MM.1S (cell line): ENCODE measurements at regions not wholly inside any gene's neighbourhood (a gene's known extent, or its start where the extent isn't known, plus 50 kb on each side); places are given as distances from the start of the nearest gene placed in this dataset.

ENCODE experiments used
- DNase-seq: peaks from one replicate; pipeline ENCODE4 v3.0.0-alpha.2; 2015
- H2AFZ ChIP-seq: fragments of 300-600 bp; sonication (generic); 2 replicates; pipeline ENCODE4 v1.6.0; 2016; ENCODE audit warnings: antibody characterized with exemption, low read length
- H3F3A ChIP-seq: fragments of 300-600 bp; sonication (generic); 2 replicates; pipeline ENCODE4 v1.6.1; 2016; ENCODE audit warnings: mild to moderate bottlenecking, antibody characterized with exemption, low read length, moderate library complexity, mixed read lengths; ENCODE audit not compliant: insufficient read depth
- H3K27ac ChIP-seq: fragments of 300-600 bp; sonication (generic); 2 replicates; pipeline ENCODE4 v1.5.1; 2016; ENCODE audit warnings: mild to moderate bottlenecking, low read length
- H3K27me3 ChIP-seq: fragments of 300-600 bp; sonication (generic); replicated peaks from 2 replicates; pipeline ENCODE4 v1.6.0; 2016; ENCODE audit warnings: low read length; ENCODE audit not compliant: insufficient read depth
- H3K36me3 ChIP-seq: fragments of 300-600 bp; sonication (generic); replicated peaks from 2 replicates; pipeline ENCODE4 v1.6.1; 2016; ENCODE audit warnings: mild to moderate bottlenecking, low read length, mixed read lengths; ENCODE audit not compliant: insufficient read depth
- H3K4me1 ChIP-seq: fragments of 300-600 bp; sonication (generic); 2 replicates; pipeline ENCODE4 v1.6.1; 2016; ENCODE audit warnings: low read length, mixed read lengths
- H3K4me2 ChIP-seq: fragments of 300-600 bp; sonication (generic); 2 replicates; pipeline ENCODE4 v1.6.0; 2016; ENCODE audit warnings: low read depth, low read length
- H3K4me3 ChIP-seq: fragments of 300-600 bp; sonication (generic); 2 replicates; pipeline ENCODE4 v1.5.1; 2016; ENCODE audit warnings: low read length, mixed read lengths
- H3K79me2 ChIP-seq: fragments of 300-600 bp; sonication (generic); 2 replicates; pipeline ENCODE4 v1.6.1; 2016; ENCODE audit warnings: mixed run types, low read length, mixed read lengths
- H3K9ac ChIP-seq: fragments of 300-600 bp; sonication (generic); 2 replicates; pipeline ENCODE4 v1.6.1; 2016; ENCODE audit warnings: low read length, mixed read lengths
- H3K9me2 ChIP-seq: fragments of 300-600 bp; sonication (generic); replicated peaks from 2 replicates; pipeline ENCODE4 v1.6.1; 2016; ENCODE audit warnings: mild to moderate bottlenecking, low read length, mixed read lengths; ENCODE audit not compliant: insufficient read depth
- H3K9me3 ChIP-seq: fragments of 300-600 bp; sonication (generic); replicated peaks from 2 replicates; pipeline ENCODE4 v1.6.1; 2016; ENCODE audit warnings: mild to moderate bottlenecking, low read length, mixed read lengths; ENCODE audit not compliant: insufficient read depth
- H4K20me1 ChIP-seq: fragments of 300-600 bp; sonication (generic); 2 replicates; pipeline ENCODE4 v1.6.1; 2016; ENCODE audit warnings: mild to moderate bottlenecking, low read length, moderate library complexity, mixed read lengths; ENCODE audit not compliant: insufficient read depth
- EZH2 ChIP-seq: fragments of 300-600 bp; sonication (generic); optimal IDR thresholded peaks from 2 replicates; pipeline ENCODE3; 2017; ENCODE audit warnings: low read depth, mild to moderate bottlenecking, antibody characterized with exemption, low read length, mixed read lengths
- EZH2phosphoT487 ChIP-seq: fragments of 300-600 bp; sonication (generic); IDR thresholded peaks from 2 replicates; pipeline ENCODE4 v1.6.1; 2018; ENCODE audit warnings: antibody characterized with exemption, low read length
- TF ChIP-seq, protein P1 (sequence below): fragments of 300-600 bp; sonication (generic); IDR thresholded peaks from 2 replicates; pipeline ENCODE4 v1.5.1; 2016; ENCODE audit warnings: antibody characterized with exemption, low read length, mixed read lengths

DNA sequence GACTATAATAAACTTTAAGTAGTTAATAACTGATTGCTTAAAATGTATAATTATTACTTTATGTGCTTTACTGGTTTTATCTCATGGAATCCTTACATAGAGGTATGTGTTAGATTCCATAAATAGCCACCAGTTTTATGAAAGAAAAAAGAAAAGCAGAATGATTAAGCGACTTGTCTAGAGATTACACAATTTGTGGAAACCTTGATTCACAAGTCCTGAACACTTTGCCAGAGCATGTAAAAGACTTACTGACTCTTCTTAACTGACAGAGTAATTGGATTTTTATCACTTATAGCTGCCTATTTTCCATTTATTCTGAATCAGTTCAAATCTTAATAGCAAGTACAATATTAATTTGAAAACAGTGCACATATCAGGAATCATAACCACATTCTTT, 448.7 kb upstream of the NETO1 start:
- Histone ChIP-seq H2AFZ (no peak overlapping the region), H3F3A (no peaks in the 10 kb centered on the region), H3K27me3 (no peaks in the 10 kb centered on the region), H3K79me2 (no peaks in the 10 kb centered on the region), H3K4me3 (no peak overlapping the region), H4K20me1 (no peaks in the 10 kb centered on the region), H3K4me1 (no peaks in the 10 kb centered on the region), H3K9me2 (no peaks in the 10 kb centered on the region), H3K9ac (no peak overlapping the region), H3K36me3 (no peaks in the 10 kb centered on the region), H3K4me2 (no peak overlapping the region), H3K9me3 (no peaks in the 10 kb centered on the region), H3K27ac (no peak overlapping the region)
- no peak for DNase-seq
- TF ChIP-seq EZH2: no peak
- no peak for TF ChIP-seq EZH2phosphoT487
- TF ChIP-seq, protein P1, sequence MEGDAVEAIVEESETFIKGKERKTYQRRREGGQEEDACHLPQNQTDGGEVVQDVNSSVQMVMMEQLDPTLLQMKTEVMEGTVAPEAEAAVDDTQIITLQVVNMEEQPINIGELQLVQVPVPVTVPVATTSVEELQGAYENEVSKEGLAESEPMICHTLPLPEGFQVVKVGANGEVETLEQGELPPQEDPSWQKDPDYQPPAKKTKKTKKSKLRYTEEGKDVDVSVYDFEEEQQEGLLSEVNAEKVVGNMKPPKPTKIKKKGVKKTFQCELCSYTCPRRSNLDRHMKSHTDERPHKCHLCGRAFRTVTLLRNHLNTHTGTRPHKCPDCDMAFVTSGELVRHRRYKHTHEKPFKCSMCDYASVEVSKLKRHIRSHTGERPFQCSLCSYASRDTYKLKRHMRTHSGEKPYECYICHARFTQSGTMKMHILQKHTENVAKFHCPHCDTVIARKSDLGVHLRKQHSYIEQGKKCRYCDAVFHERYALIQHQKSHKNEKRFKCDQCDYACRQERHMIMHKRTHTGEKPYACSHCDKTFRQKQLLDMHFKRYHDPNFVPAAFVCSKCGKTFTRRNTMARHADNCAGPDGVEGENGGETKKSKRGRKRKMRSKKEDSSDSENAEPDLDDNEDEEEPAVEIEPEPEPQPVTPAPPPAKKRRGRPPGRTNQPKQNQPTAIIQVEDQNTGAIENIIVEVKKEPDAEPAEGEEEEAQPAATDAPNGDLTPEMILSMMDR: no peak

DNA sequence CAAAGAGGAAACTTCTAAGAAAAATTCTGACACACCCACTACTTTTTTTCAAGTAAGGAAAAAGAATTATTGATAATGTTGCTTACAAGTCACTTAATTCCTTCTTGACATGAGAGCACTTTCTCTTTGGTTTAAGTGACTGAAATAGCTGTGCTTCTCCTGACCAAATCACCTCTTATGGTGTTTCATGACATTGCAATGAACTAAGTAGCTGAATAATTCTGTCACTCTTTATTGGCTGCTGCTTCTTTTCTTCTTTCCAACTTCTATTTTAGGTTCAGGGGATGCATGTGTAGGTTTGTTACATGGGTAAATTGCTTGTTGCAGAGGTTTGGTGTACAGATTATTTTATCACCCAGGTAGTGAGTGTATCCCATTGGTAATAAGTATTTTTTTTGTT, 447.6 kb upstream of the NETO1 start:
- H3K4me1 ChIP-seq: no peaks in the 10 kb centered on the region
- no peak for TF ChIP-seq EZH2phosphoT487
- TF ChIP-seq EZH2: no peak
- TF ChIP-seq, protein P1: no peak
- H3K79me2 ChIP-seq: no peaks in the 10 kb centered on the region
- no peaks in the 10 kb centered on the region for H3K27me3 ChIP-seq
- no peak overlapping the region for H3K4me2 ChIP-seq
- H3F3A ChIP-seq: no peaks in the 10 kb centered on the region
- no peaks in the 10 kb centered on the region for H3K36me3 ChIP-seq
- H3K9me2 ChIP-seq: no peaks in the 10 kb centered on the region
- H3K9me3 ChIP-seq: no peaks in the 10 kb centered on the region
- H2AFZ ChIP-seq: no peak overlapping the region
- no peak overlapping the region for H3K27ac ChIP-seq
- H3K4me3 ChIP-seq: no peak overlapping the region
- no peaks in the 10 kb centered on the region for H4K20me1 ChIP-seq
- no peak overlapping the region for H3K9ac ChIP-seq
- DNase-seq: no peak

DNA sequence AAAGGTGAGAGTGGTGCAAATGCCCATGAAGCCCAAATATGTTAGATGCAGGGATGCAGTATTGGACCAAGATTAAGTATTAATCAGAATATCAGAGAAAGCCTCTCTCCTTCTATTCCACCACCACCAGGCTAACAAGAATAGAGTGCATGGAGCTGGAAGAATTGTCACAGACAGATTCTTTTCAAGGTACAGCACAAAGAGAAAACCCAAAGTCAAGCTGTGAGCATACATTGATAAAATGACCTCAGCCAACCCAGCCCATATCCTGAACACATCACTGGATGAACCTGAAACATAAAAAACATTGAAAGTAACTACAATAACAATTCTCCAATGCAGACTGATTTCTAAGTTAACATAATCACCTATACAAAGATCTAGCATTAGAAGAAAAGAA, 445.7 kb upstream of the NETO1 start:
- Histone ChIP-seq H3K79me2 (no peaks in the 10 kb centered on the region), H3F3A (no peaks in the 10 kb centered on the region), H3K4me3 (no peak overlapping the region), H4K20me1 (no peaks in the 10 kb centered on the region), H3K9me3 (no peaks in the 10 kb centered on the region), H3K36me3 (no peaks in the 10 kb centered on the region), H3K27ac (no peak overlapping the region), H3K4me1 (no peaks in the 10 kb centered on the region), H3K9ac (no peak overlapping the region), H3K4me2 (no peak overlapping the region), H3K27me3 (no peaks in the 10 kb centered on the region), H3K9me2 (no peaks in the 10 kb centered on the region), H2AFZ (no peak overlapping the region)
- TF ChIP-seq EZH2: no peak
- TF ChIP-seq, protein P1: no peak
- TF ChIP-seq EZH2phosphoT487: no peak
- no peak for DNase-seq
